ENCODE measurements at regions not wholly inside any gene's neighbourhood (a gene's known extent, or its start where the extent isn't known, plus 50 kb on each side); places are given as distances from the start of the nearest gene placed in this dataset.

DNA sequence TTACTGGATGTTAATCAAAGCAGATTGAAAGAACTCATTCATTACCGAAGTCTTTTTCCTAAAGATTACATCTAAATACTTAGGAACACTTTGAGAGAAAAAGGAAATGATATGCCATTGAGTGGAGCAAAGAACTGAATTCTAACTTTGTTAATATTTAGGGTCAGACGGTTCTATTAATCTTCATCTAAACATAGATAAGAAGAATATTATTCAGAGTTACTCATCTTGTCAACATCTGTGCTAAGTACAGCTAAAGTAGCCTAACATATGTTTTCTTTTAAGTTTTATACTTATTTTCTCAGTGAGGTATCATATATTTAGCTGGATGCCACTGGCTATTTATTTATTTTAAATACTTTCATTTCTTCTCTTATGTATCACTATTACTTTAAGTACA lies 1763.7 kb downstream of the EFNA5 start:
- no peaks in the 10 kb centered on the region for H4K20me1 ChIP-seq (ENCODE audit: insufficient read depth, low read length)
- no peaks in the 10 kb centered on the region for H3K36me3 ChIP-seq (replicated peaks; ENCODE audit: low read depth, low read length)
- H3K9me3 ChIP-seq (ENCODE audit: insufficient read depth, low read length) = no peaks in the 10 kb centered on the region
- no peak overlapping the region for H3K9ac ChIP-seq (ENCODE audit: low read length)
- H3K79me2 ChIP-seq (ENCODE audit: low read length) = no peaks in the 10 kb centered on the region
- no peak overlapping the region for H2AFZ ChIP-seq (ENCODE audit: low read depth, low read length)
- TF ChIP-seq EZH2phosphoT487 (IDR thresholded peaks at IDR 0.05; ENCODE audit: low read depth) = no peak
- TF ChIP-seq, protein P1, sequence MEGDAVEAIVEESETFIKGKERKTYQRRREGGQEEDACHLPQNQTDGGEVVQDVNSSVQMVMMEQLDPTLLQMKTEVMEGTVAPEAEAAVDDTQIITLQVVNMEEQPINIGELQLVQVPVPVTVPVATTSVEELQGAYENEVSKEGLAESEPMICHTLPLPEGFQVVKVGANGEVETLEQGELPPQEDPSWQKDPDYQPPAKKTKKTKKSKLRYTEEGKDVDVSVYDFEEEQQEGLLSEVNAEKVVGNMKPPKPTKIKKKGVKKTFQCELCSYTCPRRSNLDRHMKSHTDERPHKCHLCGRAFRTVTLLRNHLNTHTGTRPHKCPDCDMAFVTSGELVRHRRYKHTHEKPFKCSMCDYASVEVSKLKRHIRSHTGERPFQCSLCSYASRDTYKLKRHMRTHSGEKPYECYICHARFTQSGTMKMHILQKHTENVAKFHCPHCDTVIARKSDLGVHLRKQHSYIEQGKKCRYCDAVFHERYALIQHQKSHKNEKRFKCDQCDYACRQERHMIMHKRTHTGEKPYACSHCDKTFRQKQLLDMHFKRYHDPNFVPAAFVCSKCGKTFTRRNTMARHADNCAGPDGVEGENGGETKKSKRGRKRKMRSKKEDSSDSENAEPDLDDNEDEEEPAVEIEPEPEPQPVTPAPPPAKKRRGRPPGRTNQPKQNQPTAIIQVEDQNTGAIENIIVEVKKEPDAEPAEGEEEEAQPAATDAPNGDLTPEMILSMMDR (IDR thresholded peaks at IDR 0.05; ENCODE audit: low read depth, low read length) = no peak
- no peak overlapping the region for H3K4me3 ChIP-seq (ENCODE audit: low read length)
- no peaks in the 10 kb centered on the region for H3K27me3 ChIP-seq (ENCODE audit: low read depth, low read length)
- no peak overlapping the region for H3K4me2 ChIP-seq (ENCODE audit: low read length)
- no peaks in the 10 kb centered on the region for H3K4me1 ChIP-seq (ENCODE audit: low read length)
- no peak overlapping the region for H3K27ac ChIP-seq (ENCODE audit: low read length)

DNA sequence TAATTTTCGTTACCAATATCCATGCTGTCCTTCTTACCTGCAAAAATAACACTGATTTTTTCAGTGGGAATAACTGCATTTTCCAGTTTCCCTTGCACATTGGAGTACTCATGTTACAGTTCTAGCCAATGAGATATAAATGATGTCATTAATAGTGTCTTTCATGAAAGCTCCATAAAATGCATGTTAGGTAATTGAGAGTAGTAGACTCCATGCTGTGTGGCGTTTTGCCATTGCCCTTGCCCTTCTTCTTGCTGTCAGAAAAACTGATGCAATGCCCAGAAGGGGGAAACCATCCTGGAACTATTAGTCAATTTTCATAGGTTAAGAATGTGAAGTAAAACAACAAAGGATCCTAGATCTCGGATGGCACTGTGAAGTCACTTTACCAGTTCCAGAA lies 1765.3 kb downstream of the EFNA5 start:
- H3K4me3 ChIP-seq (ENCODE audit: low read length) = no peak overlapping the region
- H3K27me3 ChIP-seq (ENCODE audit: low read depth, low read length) = no peaks in the 10 kb centered on the region
- no peaks in the 10 kb centered on the region for H3K4me1 ChIP-seq (ENCODE audit: low read length)
- no peak overlapping the region for H3K27ac ChIP-seq (ENCODE audit: low read length)
- no peaks in the 10 kb centered on the region for H3K36me3 ChIP-seq (replicated peaks; ENCODE audit: low read depth, low read length)
- no peaks in the 10 kb centered on the region for H3K79me2 ChIP-seq (ENCODE audit: low read length)
- H3K9me3 ChIP-seq (ENCODE audit: insufficient read depth, low read length) = no peaks in the 10 kb centered on the region
- no peaks in the 10 kb centered on the region for H4K20me1 ChIP-seq (ENCODE audit: insufficient read depth, low read length)
- TF ChIP-seq, protein P1 (IDR thresholded peaks at IDR 0.05; ENCODE audit: low read depth, low read length) = no peak
- no peak for TF ChIP-seq EZH2phosphoT487 (IDR thresholded peaks at IDR 0.05; ENCODE audit: low read depth)
- no peak overlapping the region for H3K9ac ChIP-seq (ENCODE audit: low read length)
- no peak overlapping the region for H3K4me2 ChIP-seq (ENCODE audit: low read length)
- no peak overlapping the region for H2AFZ ChIP-seq (ENCODE audit: low read depth, low read length)

DNA sequence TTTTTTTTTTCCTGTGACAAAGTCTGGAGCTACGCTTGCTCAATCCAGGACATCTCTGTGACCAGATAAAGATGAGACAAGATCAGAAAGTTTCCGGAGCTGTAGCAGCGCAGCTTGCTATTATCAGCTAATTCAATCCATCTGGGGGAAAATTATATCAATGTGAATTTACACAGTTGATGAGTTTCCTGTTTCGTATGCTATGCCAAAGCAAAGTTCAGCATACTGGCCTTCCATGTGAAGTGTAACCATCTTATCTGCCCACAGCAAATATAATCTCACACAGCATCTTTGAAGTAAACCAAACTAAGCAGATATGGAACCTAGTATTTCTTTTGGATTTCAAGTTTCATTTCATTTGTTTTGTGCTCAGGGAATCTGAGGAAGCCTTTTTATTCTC lies 1767.7 kb downstream of the EFNA5 start:
- Histone ChIP-seq H3K36me3 (replicated peaks; ENCODE audit: low read depth, low read length) (no peaks in the 10 kb centered on the region), H3K9ac (ENCODE audit: low read length) (no peak overlapping the region), H3K4me2 (ENCODE audit: low read length) (no peak overlapping the region), H2AFZ (ENCODE audit: low read depth, low read length) (no peak overlapping the region), H3K9me3 (ENCODE audit: insufficient read depth, low read length) (no peaks in the 10 kb centered on the region), H3K4me3 (ENCODE audit: low read length) (no peak overlapping the region), H3K27me3 (ENCODE audit: low read depth, low read length) (no peaks in the 10 kb centered on the region), H3K27ac (ENCODE audit: low read length) (no peak overlapping the region), H3K79me2 (ENCODE audit: low read length) (no peaks in the 10 kb centered on the region), H4K20me1 (ENCODE audit: insufficient read depth, low read length) (no peaks in the 10 kb centered on the region), H3K4me1 (ENCODE audit: low read length) (no peaks in the 10 kb centered on the region)
- no peak for TF ChIP-seq EZH2phosphoT487 (IDR thresholded peaks at IDR 0.05; ENCODE audit: low read depth)
- TF ChIP-seq, protein P1 (IDR thresholded peaks at IDR 0.05; ENCODE audit: low read depth, low read length) = no peak

DNA sequence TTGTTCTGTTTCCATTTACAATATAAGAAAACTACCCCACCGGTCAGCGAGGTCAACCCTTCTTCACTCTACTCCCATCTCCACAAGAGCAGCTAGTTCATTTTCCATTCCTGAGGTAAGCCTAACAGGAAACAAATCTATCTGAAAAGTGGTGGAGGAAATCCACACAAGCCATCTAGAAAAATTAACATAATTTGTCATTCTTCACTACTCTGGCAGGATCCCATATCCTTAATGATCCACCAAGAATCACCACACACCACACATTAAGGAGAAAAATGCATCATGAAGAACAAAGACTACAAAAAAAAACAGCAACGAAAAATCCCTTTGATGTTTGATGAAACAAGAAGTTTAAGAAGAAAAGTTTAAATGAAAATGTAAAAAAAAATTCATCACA lies 1771.0 kb downstream of the EFNA5 start:
- no peaks in the 10 kb centered on the region for H3K36me3 ChIP-seq (replicated peaks; ENCODE audit: low read depth, low read length)
- no peak overlapping the region for H3K27ac ChIP-seq (ENCODE audit: low read length)
- no peaks in the 10 kb centered on the region for H3K79me2 ChIP-seq (ENCODE audit: low read length)
- H3K4me1 ChIP-seq (ENCODE audit: low read length) = no peaks in the 10 kb centered on the region
- no peaks in the 10 kb centered on the region for H4K20me1 ChIP-seq (ENCODE audit: insufficient read depth, low read length)
- H3K4me2 ChIP-seq (ENCODE audit: low read length) = no peak overlapping the region
- no peak overlapping the region for H3K9ac ChIP-seq (ENCODE audit: low read length)
- no peak overlapping the region for H3K4me3 ChIP-seq (ENCODE audit: low read length)
- TF ChIP-seq, protein P1 (IDR thresholded peaks at IDR 0.05; ENCODE audit: low read depth, low read length) = no peak
- TF ChIP-seq EZH2phosphoT487 (IDR thresholded peaks at IDR 0.05; ENCODE audit: low read depth) = no peak
- no peaks in the 10 kb centered on the region for H3K27me3 ChIP-seq (ENCODE audit: low read depth, low read length)
- H3K9me3 ChIP-seq (ENCODE audit: insufficient read depth, low read length) = no peaks in the 10 kb centered on the region
- no peak overlapping the region for H2AFZ ChIP-seq (ENCODE audit: low read depth, low read length)
